OCI-LY7 (cell line): ENCODE measurements at regions not wholly inside any gene's neighbourhood (a gene's known extent, or its start where the extent isn't known, plus 50 kb on each side); places are given as distances from the start of the nearest gene placed in this dataset.

Source experiments
- BruUV-seq: library from RNA; stranded (reverse); fragments of 400-500 nt; replicated peaks from 2 replicates; lab custom pipeline; 2021; lab: Mats Ljungman, UMichigan
- CTCF ChIA-PET: fragments of 300-600 bp; sonication (Branson Sonifier 250); formaldehyde crosslinking; loops from one replicate; lab custom pipeline; 2022; ENCODE audit warnings: antibody characterized with exemption; ENCODE audit not compliant: unreplicated experiment; lab: Charles Lee
- POLR2A ChIA-PET: fragments of 300-600 bp; sonication (Branson Sonifier 250); formaldehyde crosslinking; loops from one replicate; lab custom pipeline; 2022; ENCODE audit warnings: antibody characterized with exemption; lab: Charles Lee
- DNase-seq: peaks from one replicate; pipeline ENCODE4 v3.0.0-alpha.2; 2015; ENCODE audit warnings: low spot score
- H2AFZ ChIP-seq: fragments of 200-600 bp; sonication (generic), shearing (Covaris generic); 2 replicates; pipeline ENCODE4 v1.6.1; 2014; ENCODE audit warnings: mild to moderate bottlenecking, antibody characterized with exemption, low read length, moderate library complexity
- H3K27ac ChIP-seq: fragments of 200-600 bp; sonication (generic); 2 replicates; pipeline ENCODE4 v1.5.1; 2014; ENCODE audit warnings: mixed run types, low read depth, mild to moderate bottlenecking, moderate library complexity, low read length, inconsistent platforms; ENCODE audit not compliant: poor library complexity, severe bottlenecking
- H3K36me3 ChIP-seq: fragments of 200-600 bp; sonication (generic); 2 replicates; pipeline ENCODE4 v1.6.1; 2014; ENCODE audit warnings: mild to moderate bottlenecking, antibody characterized with exemption, low read length, moderate library complexity, mixed read lengths; ENCODE audit not compliant: insufficient read depth
- H3K4me1 ChIP-seq: fragments of 200-600 bp; sonication (generic); 2 replicates; pipeline ENCODE4 v1.5.1; 2014; ENCODE audit warnings: mild to moderate bottlenecking, low read length; ENCODE audit not compliant: insufficient read depth, poor library complexity, severe bottlenecking
- H3K4me2 ChIP-seq: fragments of 200-600 bp; sonication (generic); 2 replicates; pipeline ENCODE4 v1.6.1; 2014; ENCODE audit warnings: mild to moderate bottlenecking, low read length
- H3K4me3 ChIP-seq: fragments of 200-600 bp; sonication (generic); 2 replicates; pipeline ENCODE4 v1.5.1; 2014; ENCODE audit warnings: mild to moderate bottlenecking, low read depth, low read length; ENCODE audit not compliant: poor library complexity, severe bottlenecking
- H3K79me2 ChIP-seq: fragments of 200-600 bp; sonication (generic); 2 replicates; pipeline ENCODE4 v1.6.1; 2016; ENCODE audit warnings: low read depth, mild to moderate bottlenecking, low read length, moderate library complexity, mixed read lengths; ENCODE audit not compliant: insufficient read depth
- H3K9me2 ChIP-seq: fragments of 200-600 bp; sonication (generic); 2 replicates; pipeline ENCODE4 v1.6.1; 2016; ENCODE audit warnings: mild to moderate bottlenecking, low read length, mixed read lengths; ENCODE audit not compliant: insufficient read depth
- H3K9me3 ChIP-seq: fragments of 200-600 bp; sonication (generic); 2 replicates; pipeline ENCODE4 v1.6.1; 2014; ENCODE audit warnings: mild to moderate bottlenecking, mixed run types, low read length, mixed read lengths
- H4K20me1 ChIP-seq: fragments of 200-600 bp; sonication (generic); 2 replicates; pipeline ENCODE4 v1.6.1; 2014; ENCODE audit warnings: mild to moderate bottlenecking, antibody characterized with exemption, low read length, moderate library complexity, mixed read lengths; ENCODE audit not compliant: insufficient read depth
- EZH2phosphoT487 ChIP-seq: fragments of 200-600 bp; sonication (generic); IDR thresholded peaks from 2 replicates; pipeline ENCODE4 v1.6.1; 2018; ENCODE audit warnings: low read depth, borderline replicate concordance, mild to moderate bottlenecking, mixed run types, antibody characterized with exemption, low read length, moderate library complexity, mixed read lengths
- intact Hi-C: fragments of 100-400 bp; cut with micrococcal nuclease; formaldehyde crosslinking; loops from one replicate; pipeline ENCODE4 v1.10.0; 2022; ENCODE audit not compliant: unreplicated experiment
- TF ChIP-seq, protein P1 (sequence below): fragments of 200-600 bp; sonication (generic); conservative IDR thresholded peaks from 2 replicates; pipeline ENCODE4 v1.5.1; 2014; ENCODE audit warnings: mild to moderate bottlenecking, antibody characterized with exemption, low read length, moderate library complexity, mixed read lengths

DNA sequence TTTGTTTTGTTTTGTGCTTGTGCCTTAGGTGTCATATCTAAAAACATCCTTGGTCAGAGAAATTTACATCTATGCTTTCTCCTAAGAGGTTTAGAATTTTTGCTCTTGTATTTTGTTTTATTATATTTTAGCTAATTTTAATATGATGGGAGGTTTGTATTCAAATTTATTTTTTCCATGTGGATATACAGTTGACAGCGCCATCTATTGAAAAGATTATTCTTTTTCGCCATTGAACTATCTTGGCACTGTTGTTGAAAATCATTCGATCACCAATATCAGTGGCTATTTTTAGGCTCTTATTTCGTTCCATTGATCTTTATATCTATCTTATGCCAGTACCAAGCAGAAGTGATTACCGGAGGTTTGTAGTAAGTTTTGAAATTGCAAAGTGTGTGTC, 510.3 kb downstream of the BRD1 start:
- Histone ChIP-seq H3K4me3 (no peak overlapping the region), H2AFZ (no peak overlapping the region), H4K20me1 (no peaks in the 10 kb centered on the region), H3K4me2 (no peak overlapping the region), H3K9me2 (no peaks in the 10 kb centered on the region), H3K4me1 (peaks cover 17% of the 10 kb centered on the region), H3K27ac (no peak overlapping the region), H3K79me2 (no peaks in the 10 kb centered on the region), H3K9me3 (peaks cover 12% of the 10 kb centered on the region; the same call in 1 of the 2 replicates), H3K36me3 (no peaks in the 10 kb centered on the region; the same call in 1 of the 2 replicates)
- ChIA-PET CTCF (no interaction called here), POLR2A (no interaction called here)
- no TSS peak for BruUV-seq
- intact Hi-C loops: no loop called here
- no peak for DNase-seq
- TF ChIP-seq, protein P1, sequence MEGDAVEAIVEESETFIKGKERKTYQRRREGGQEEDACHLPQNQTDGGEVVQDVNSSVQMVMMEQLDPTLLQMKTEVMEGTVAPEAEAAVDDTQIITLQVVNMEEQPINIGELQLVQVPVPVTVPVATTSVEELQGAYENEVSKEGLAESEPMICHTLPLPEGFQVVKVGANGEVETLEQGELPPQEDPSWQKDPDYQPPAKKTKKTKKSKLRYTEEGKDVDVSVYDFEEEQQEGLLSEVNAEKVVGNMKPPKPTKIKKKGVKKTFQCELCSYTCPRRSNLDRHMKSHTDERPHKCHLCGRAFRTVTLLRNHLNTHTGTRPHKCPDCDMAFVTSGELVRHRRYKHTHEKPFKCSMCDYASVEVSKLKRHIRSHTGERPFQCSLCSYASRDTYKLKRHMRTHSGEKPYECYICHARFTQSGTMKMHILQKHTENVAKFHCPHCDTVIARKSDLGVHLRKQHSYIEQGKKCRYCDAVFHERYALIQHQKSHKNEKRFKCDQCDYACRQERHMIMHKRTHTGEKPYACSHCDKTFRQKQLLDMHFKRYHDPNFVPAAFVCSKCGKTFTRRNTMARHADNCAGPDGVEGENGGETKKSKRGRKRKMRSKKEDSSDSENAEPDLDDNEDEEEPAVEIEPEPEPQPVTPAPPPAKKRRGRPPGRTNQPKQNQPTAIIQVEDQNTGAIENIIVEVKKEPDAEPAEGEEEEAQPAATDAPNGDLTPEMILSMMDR: peak; percentile 69
- no peak for TF ChIP-seq EZH2phosphoT487

DNA sequence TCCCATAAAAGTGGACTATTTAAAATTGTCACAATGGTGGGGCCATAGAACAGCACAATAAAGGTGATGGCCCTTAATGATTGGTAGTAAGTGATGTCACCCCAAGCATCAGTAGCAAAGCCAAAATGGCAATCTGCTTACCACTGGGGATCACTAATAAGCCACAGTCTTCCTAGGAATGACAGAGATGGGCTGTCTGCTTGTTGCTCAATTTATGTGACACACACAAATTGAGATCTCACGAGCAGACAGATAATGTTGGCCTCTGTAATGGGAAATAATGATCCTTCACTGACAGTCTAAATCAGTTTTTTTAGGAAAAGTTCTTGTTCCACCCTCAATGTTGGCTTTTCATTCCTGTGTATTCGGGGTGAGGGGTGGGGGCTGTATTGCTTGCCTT, 515.1 kb downstream of the BRD1 start:
- intact Hi-C loops: no loop called here
- H2AFZ ChIP-seq: no peak overlapping the region
- no peak overlapping the region for H3K27ac ChIP-seq
- H3K9me2 ChIP-seq: no peaks in the 10 kb centered on the region
- no TSS peak for BruUV-seq
- no peaks in the 10 kb centered on the region; the same call in 1 of the 2 replicates for H3K36me3 ChIP-seq
- peaks cover 20% of the 10 kb centered on the region for H3K4me1 ChIP-seq
- H3K9me3 ChIP-seq: peaks cover 12% of the 10 kb centered on the region; the same call in 1 of the 2 replicates
- ChIA-PET CTCF (no interaction called here), POLR2A (interaction anchor here (0.6 kb wide), 1 partner anchor 38 kb away, joined by 3 read pairs; no protein-coding TSS in a partner anchor)
- DNase-seq: no peak
- TF ChIP-seq, protein P1: no peak
- TF ChIP-seq EZH2phosphoT487: no peak
- no peak overlapping the region for H3K4me2 ChIP-seq
- H3K79me2 ChIP-seq: no peaks in the 10 kb centered on the region
- H4K20me1 ChIP-seq: no peaks in the 10 kb centered on the region
- H3K4me3 ChIP-seq: no peak overlapping the region

DNA sequence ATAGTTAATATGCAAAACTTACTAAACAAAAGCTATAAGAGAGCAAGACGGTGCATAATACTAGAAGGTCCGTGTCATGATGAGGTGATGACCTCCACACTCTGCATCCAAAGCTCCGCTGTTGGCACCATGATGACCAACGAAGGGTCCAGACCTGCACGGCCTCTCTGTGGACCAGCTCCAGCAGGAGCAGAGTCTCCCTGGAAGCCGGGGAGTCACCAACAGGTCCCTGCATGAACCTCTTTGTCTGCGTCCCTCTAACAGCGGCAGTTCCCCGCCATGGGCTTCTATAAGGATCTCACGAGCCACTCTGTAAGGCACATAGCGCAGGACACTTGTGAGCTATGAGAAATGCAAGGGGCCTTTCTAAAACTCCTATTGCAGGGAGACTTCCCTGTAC, 517.3 kb downstream of the BRD1 start:
- no peak for DNase-seq
- peaks cover 25% of the 10 kb centered on the region for H3K4me1 ChIP-seq
- no peaks in the 10 kb centered on the region for H4K20me1 ChIP-seq
- ChIA-PET CTCF (no interaction called here), POLR2A (interaction anchor here (0.6 kb wide), 1 partner anchor 166 kb away, joined by 6 read pairs; no protein-coding TSS in a partner anchor)
- H3K9me3 ChIP-seq: peaks cover 12% of the 10 kb centered on the region; the same call in 1 of the 2 replicates
- H3K27ac ChIP-seq: no peak overlapping the region
- no peak overlapping the region for H3K4me3 ChIP-seq
- no peak overlapping the region for H3K4me2 ChIP-seq
- H2AFZ ChIP-seq: no peak overlapping the region
- BruUV-seq: no TSS peak
- TF ChIP-seq, protein P1: no peak
- no peak for TF ChIP-seq EZH2phosphoT487
- no peaks in the 10 kb centered on the region for H3K9me2 ChIP-seq
- intact Hi-C loops: no loop called here
- H3K36me3 ChIP-seq: no peaks in the 10 kb centered on the region; the same call in 1 of the 2 replicates
- H3K79me2 ChIP-seq: no peaks in the 10 kb centered on the region
